Upper lobe of left lung (tissue), 4 donors: ENCODE measurements at regions not wholly inside any gene's neighbourhood (a gene's known extent, or its start where the extent isn't known, plus 50 kb on each side); places are given as distances from the start of the nearest gene placed in this dataset.

Experiments used
- CTCF ChIP-seq, 6 experiments: fragments of 450-650 bp in 4 of 6; fragments of 200-600 bp in 2 of 6; sonication (generic) in 2 of 6; IDR thresholded peaks; one replicate each; pipeline ENCODE4 v1.5.1; 2016 to 2019; ENCODE audit warnings: antibody characterized with exemption in 6 of 6
- POLR2A ChIP-seq, 4 donors: fragments of 450-650 bp; IDR thresholded peaks; one replicate each; pipeline ENCODE4 v1.5.1; 2016 to 2017; ENCODE audit warnings: antibody characterized with exemption in 4 of 4, mild to moderate bottlenecking in 2 of 4
- POLR2AphosphoS5 ChIP-seq, 2 donors: sonication (generic); formaldehyde crosslinking; IDR thresholded peaks; one replicate each; pipeline ENCODE4 v1.5.1; 2017; ENCODE audit warnings: antibody characterized with exemption in 2 of 2

- TF ChIP-seq POLR2AphosphoS5 (IDR thresholded peaks at IDR 0.05) (no peak), POLR2A (IDR thresholded peaks at IDR 0.05) (no peak), CTCF (IDR thresholded peaks at IDR 0.05) (no peak)
These were observed 141.7 kb downstream of the EDN3 start for GRCh38 chr20:59441860-59442810.
